CD4-positive, alpha-beta T cell treated with Interleukin-4 for 1 hour (primary cell): ENCODE measurements at regions not wholly inside any gene's neighbourhood (a gene's known extent, or its start where the extent isn't known, plus 50 kb on each side); places are given as distances from the start of the nearest gene placed in this dataset.

ENCODE experiments used
- DNase-seq, 2 donors: peaks; one replicate each; pipeline ENCODE4 v3.0.0-alpha.2; 2020 to 2022

DNA sequence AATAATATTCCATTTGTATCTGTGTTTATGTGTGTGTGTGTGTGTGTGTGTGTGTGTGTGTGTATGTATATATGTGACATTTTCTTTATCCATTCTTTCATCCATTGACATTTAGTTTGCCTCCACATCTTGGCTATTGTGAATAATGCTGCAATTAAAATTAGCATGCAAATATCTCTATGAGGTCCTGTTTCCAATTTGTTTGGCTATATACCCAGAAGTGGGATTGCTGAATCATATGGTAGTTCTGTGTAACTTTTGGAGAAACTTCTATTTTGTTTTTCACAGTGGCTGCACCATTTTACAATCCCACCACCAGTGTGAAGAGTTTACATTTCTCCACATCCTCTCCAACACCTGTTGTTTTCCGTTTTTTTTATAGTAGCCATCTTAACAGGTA, 53.1 kb downstream of the CH25H start:
- DNase-seq, result no peak

DNA sequence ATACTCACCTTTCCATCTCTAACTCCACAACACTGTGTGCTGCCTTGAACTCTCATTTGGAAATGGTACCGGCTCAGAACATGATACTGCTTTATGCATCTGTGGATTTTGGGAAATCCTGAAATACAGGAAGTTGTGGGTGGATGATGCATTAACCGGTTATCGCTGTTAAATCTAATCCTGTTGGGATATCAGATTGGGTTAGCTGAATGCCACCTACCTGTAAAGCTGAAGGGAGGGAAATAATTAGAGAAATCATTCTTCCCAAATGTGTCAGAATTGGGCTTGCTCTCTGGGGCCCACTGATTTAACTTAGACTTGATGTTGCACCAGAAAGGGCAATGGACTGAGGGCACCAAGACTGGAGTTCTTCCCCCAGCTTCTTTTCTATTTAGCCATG, 54.0 kb downstream of the CH25H start:
- DNase-seq, result no peak

DNA sequence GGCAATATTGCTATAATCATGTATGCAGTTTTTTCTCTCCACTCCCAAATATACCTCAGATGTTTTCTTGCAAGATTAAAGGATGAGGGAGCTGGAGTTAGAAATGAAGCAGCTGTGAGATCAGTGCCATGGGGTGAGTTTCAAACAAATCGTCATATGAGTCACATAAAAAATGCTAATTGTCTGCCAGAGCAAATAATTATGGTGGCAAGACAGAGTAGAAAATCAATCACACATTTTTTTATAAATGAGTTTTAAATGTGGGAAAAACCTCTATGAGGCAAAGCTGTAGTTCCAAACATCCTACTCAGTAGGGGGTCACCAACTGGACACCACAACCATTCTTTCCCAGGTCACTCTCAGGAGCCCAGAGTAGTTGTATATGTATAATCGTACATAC, 55.3 kb downstream of the CH25H start:
- no peak for DNase-seq

DNA sequence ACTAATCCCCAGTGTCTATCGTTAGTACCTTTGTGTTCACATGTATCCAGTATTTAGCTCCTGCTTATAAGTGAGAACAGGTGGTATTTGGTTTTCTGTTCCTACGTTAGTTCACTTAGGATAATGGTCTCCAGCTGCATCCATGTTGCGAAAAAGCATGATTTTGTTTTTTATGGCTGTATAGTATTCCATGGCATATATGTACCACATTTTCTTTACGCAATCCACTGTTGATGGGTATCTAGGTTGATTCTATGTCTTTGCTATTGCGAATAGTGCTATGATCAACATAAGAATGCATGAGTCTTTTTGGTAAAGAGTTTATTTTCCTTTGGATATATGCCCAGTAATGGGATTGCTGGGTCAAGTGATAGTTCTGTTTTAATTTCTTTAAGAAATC, 59.1 kb downstream of the CH25H start:
- no peak for DNase-seq

DNA sequence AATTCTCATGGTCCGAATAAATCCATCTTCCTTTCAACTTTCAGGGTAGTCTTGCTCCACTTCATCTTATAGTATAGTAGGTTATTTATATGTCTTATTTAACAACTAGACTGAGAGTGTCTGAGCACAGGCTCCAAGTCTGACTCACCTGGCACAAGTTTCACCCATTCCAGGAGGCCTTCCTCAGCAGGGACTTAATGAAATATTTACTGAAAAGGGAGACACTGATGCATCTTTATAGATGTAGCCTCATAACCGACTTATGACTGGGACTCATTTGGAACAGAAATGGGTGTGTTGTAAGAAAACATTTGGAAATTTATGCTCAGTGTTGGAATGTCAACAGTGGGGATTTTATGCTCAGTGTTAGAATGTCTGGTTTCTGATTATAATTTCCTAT, 59.9 kb downstream of the CH25H start:
- DNase-seq, result no peak

DNA sequence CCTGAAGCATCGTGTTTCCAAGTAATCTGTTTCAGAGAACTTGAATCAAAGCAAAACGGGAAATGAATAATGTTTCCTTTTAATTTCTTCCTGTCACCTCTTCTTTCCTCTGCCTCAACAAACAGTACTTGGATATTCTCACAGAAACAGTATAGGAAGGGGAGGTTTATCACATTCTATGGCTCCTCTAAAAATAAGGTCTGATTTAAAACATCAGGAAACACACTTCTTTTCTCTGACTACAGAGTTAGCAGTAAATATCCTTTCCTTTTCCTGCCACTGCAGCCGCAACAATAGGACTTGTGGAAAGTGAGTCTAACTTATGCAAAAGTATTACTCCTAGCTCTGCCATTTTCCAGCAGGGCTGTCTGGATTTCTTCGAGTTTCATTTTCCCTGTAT, 62.3 kb downstream of the CH25H start:
- DNase-seq, result no peak

DNA sequence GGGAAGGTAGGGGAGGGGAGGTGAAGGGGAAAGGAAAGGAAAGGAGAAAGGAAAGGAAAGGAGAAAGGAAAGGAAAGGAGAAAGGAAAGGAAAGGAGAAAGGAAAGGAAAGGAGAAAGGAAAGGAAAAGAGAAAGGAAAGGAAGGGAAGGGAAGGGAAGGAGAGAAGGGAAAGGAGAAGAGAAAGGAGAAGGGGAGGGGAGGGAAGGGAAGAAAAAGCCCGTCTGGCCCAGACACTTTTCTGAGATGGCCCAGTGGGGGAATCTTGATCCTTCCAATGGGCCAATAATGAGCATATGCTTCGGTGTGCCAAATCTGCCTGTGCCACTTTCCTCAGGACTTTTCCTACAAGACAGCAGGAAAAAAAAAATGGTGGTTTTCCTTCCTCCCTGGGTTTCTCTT, 64.5 kb downstream of the CH25H start:
- DNase-seq, result no peak

DNA sequence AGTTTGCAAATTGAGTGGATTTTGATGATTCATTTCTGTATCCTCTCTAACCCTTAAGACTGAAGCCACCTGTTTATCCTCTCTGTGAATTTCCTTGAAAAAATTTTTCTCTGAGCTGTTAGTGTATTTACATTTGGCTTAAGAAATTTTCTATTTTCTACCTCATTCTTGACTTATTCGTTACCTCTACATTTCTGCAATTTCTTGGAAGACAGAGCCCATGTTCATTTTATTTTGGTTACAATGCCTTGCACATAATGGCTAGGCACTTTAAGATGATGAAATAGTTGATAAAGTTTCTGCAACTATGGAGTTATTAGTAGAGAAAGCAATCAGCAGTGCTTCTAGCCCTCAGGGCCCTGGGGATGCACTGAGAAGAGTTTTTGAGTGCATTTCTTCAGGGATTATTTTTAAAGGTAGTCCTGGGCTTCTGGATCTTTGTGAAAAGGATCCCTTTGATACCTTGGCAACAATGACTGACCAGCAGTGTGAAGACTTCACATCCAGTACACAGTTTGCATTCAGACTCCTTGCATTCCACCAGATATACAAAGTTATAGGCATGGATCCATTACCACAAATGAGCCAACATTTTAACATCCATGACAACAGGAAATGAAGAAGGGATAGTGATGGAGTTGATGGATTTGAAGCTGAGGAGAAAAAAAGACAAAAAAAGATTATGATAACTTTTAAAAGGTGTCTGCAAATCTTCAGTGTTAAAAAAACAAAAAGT, 68.2 kb downstream of the CH25H start:
- no peak for DNase-seq

DNA sequence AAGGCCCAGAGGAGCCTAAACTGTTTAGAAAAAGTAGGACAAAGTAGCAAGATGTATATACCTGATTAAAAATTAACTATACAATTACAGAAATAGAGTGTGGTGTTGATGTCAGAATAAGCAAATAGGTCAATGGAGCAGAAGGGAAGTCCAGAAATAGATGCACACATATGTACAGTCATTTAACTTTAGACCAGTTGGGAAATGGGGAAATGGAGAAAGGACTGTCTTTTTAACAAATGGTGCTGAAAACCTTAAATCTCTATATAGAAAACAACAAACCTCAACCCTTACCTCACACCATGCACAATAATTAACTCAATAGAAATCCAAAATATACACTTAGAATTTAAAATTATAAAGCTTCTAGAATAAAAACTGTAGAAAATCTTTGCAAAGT, 72.2 kb downstream of the CH25H start:
- no peak for DNase-seq

DNA sequence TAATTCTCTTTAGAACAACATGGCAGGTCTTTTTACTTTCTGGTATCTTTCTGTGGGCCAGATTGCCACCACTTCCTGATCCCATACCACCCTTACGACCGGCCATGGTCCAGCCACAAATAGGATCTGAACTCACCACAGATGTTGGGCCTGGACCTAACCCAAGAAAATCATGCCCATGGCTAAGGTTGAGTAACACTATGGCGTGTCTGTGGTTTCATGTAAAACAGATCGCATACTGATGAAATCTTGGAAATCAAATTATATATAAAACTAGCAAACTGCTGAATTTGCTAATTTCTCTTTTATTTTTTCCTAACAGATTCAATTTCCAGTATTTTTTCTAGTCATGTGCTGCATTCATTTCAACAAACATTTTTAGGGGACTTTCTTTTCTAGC, 77.2 kb downstream of the CH25H start:
- peak in 1 of 2 donors; percentile 39 for DNase-seq

DNA sequence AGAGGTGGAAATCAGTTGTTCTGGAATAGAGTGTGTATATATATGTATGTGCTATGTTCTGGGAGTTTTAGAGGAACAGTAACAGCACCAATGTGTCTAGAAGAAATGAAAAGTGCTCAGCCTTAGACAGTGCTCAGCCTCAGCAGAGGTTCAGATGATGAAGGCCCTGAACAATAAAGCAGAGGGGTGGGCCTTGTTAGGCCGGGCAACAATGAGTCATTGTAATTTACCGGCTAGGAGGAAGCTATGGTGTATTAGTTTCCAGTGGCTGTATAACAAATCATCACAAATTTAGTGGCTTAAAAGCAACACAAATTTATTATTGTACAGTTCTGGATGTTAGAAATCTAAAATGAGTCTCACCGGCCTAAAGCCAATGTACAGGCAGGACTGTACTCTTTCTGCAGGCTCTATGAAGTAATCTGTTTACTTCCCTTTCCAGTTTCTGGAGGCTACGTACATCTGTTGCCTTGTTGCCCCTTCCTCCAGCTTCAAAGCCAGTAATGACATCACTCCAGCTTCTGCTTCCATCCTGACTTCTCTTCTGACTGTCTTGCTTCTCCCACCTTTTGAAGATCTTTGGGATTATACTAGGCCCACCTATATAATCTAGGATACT, 84.6 kb downstream of the CH25H start:
- peak in 1 of 2 donors; percentile 17 for DNase-seq

DNA sequence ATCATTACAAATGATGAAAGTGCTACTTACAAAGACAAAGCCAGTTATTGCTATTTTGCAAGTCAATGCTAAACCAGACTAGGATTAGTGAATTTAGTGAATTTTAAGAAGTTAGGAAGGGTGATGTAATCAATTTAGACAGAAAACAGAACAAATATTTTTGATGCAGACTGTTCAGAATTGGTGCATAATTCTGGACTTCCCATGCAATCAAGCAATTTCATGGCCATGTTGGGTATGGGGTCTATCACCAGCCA, 85.4 kb downstream of the CH25H start:
- DNase-seq, result no peak

DNA sequence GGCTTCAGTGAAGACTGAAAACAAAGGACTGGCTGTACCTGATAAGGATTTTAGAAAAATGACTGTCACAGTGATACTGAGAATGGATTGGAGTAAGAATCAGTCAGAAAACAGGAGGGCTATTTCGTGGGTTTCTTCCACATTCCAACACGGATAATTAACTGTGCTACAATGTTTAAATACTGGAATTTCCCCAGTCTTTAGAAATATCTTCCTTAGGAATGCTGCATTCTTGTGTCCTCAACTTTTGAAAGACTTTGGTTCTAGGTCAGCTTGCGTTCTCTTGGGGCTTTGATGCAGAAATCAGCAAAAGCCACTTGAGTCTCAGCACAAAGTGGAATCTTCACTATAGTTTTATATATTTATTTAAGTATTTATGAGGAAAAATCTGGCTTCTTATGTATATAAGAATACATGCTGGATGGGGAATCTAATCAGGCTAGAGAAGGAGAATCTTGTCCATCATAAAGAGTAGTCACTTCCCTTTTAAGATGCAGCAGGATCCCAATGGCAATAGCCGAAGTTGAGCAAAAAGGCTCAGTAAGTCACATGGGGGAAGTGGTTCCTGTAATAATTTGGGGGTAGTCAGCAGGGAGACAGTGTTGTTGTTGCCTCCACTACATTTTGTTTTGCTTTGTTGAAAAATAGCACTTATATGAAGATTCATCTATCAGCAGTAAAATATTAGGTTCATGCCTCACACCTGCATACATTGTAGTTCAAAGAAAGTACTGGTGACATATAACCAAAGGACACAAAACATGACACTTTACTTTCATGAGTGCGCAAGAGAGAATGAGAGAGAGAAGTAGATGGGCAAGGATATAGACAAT, 86.0 kb downstream of the CH25H start:
- no peak for DNase-seq

DNA sequence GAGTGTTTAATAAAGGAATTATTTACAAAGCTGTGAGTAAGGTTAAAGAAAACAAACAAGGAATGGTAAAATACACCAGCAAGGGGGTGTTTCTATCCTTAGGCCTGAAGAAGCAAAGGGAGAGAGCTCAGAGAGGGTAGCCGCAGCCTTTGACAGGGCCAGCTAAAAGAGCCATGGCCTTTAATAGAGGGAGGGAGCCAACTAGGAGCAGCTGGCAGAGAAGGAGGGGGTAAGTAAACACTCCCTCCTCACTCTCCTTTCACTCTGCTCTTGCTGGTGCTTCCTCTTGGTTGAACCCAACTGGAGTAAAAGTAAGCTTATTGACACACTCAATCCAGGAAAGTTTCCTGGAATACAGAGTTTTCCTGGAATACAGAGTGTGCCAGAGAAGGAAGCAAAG, 87.5 kb downstream of the CH25H start:
- DNase-seq, result no peak

DNA sequence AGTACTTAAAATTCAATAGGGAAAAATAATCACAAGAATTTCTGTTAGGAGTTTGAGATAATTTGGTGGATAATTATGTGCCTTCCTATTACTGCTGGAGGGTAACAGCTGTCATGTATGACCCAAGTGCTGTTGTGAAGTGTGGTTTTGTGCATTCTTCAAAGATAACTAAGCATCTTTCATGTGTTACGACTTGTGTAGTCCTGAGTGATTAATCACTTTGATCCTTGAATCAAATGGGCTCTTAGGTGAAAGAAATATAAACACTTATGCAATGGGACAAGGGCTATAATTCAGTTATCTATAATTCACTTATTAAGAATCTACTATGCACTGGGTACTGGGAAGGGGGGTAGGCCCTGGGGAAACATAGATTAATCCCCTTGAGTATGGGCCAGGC, 89.0 kb downstream of the CH25H start:
- no peak for DNase-seq

DNA sequence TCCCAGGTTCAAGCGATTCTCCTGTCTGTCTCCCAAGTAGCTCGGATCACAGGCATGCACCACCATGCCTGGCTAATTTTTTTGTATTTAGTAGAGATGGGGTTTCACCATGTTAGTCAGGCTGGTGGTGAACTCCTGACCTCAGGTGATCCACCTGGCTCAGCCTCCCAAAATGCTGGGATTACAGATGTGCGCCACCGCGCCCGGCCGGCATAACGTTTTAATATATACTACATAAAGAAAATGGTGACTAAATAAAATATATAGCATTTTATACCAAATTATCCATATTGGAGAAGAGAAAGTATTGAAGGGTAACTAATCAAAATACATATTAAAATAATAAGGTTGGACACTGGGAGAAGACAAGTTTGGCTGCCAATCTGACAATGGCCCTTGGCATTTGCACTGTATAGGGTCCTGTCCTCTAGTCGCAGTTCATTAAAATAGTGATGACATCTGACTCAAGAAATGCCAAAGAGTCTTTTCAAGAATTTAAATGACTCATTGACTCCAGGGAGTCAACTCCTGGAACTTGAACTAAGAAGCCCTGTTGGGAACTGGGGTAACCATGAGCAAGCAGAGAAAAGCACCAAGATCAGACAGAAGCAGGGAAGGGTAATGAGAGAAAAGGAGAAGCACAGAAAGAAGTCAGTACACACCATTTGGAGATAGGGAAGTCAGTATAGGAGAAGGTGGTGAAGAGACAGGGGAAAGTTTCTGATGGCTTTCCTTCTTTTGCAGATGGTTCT, 91.1 kb downstream of the CH25H start:
- DNase-seq, result peak in 1 of 2 donors; percentile 12

DNA sequence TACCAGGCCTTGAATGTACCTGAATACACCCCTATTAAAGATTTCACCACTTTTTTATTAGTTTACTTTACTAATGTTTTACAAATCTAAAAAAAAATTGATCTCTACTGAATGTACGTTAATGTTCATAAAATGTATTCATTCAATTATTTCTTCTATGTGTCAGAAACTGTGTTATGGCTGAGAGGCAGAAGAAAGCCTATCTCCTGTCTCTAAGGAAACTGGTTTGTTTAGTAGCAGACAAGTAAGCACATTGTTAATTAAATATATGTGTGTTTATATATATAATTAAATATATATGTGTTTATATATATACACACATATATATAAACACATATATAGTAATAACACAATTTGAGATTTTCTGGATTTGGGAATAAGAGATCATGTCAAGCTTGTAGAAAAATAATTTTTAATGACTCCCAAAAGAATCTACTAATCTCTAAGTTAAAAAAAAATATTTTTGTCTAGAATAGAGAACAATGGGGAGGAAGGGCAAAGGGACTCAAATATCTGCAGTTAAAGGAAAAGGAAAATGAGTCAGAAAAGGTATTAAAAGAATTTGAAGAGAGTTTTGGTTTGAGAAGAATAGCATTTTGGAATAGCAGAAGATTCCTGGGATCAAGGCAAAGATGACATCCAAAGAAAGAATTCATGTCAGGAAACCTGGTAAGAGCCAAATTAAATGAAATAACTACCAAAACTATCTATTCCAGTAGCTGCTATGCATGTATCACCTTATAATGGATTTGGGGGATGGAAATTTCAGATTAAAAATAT, 92.1 kb downstream of the CH25H start:
- DNase-seq, result no peak

DNA sequence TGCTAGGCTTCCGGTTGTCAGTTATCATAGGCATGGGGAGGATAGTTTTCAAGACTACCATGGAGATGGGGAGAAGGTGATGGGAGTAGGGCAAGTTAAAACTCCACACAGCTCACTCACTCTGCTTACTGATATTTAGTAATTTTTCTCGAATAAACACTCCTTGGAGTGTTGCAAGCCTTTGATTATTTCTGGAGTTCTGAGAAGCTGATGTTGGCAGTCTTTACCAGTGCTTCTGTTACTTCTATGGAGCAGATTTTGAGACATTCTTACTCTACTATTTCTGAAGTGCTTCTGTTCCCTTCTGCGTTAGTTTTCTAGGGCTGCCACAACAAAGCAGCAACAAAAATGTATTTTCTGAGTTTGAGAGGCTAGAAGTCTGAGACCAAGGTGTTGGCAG, 104.4 kb downstream of the CH25H start:
- DNase-seq, result no peak

DNA sequence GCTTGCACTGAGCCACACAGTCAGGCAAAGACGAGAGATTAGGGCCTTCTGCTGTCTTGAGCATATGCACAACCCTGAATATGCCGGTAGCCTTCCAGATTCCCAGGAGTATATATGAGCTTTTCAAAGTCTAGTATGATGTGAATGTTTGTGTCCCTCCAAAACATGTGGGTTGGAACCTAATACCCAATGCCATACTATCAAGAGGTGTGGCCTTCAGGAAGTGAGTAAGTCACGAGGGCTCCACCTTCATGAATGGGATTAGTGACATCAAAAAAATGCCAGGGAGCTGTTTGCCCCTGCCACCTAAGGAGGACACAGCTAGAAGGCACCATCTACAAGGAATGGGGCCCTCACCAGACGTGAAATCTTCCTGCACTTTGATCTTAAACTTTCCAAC, 105.2 kb downstream of the CH25H start:
- no peak for DNase-seq

DNA sequence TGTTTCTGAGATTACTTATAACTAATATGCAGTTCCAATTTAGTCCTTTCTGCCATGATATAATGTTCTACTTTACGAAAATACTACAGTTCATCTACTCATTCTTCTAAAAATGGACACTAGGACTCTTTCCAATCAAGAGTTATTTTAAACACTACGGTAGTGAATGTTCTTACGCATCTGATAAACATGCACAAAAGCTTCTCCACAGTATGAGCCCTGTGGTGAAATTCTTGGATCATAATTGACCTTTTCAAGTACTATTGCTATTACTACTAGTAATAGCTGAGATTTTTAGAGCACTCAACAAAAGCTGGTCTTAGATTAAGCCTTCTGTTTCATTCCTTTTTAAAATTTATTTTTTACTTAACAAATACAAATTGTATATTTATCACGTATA, 106.4 kb downstream of the CH25H start:
- no peak for DNase-seq

DNA sequence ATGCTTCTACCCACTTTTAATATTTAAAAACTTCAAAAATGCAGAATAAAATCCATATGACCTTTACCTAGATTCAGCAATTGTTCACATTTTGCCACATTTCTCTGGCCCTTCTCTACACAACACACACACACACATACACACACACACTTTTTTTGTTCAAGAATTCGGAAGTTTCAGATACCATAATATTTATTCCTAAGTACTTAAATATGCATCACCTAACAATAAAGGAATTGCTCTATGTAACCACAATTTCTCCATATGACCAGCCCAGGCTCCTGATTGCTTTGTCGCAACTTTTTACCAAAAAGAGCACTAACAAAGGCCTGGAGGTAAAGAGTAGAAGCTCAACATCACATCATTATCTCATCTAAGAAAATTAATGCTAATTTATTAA, 106.6 kb downstream of the FAS start:
- DNase-seq, result no peak

DNA sequence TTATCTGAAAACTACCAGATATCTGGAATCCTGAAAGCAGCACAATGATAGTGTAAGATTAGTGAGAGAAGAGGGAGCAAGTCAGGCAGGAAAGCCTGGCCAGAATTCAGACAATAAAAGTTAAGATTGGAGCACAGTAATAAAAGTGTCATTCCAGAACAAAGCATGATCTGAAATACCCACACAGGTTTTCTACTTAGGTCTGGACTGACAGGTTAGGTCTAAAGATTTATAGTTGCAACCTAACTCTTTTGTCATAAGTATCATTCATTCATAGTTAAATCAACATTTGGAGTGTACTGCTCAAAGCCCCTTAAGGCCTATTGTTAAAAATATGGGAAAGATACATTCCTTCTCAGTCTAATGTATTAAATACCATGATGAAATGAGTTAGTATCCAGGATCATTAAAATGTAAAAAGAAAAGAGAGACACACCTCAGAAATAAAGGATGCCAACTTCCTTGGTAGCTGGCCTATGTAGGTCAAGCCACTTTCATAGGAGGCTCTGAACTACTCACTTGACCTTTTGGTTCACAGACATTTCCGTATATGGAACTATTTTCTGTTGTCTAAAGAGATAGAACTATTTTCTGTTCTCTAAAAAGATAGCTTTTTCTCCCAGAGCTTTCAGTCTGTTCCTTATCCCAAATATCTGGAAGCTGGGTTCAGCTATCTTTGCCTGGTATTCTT, 105.2 kb downstream of the FAS start:
- DNase-seq, result no peak
